Esophagus muscularis mucosa (tissue), 3 donors: ENCODE measurements at regions not wholly inside any gene's neighbourhood (a gene's known extent, or its start where the extent isn't known, plus 50 kb on each side); places are given as distances from the start of the nearest gene placed in this dataset.

Experiments used
- POLR2A ChIP-seq: fragments of 450-650 bp; IDR thresholded peaks from one replicate; pipeline ENCODE4 v1.6.1; 2017; ENCODE audit warnings: antibody characterized with exemption, moderate library complexity, mild to moderate bottlenecking, low read depth
- POLR2AphosphoS5 ChIP-seq, 2 donors: sonication (generic); formaldehyde crosslinking; IDR thresholded peaks; one replicate each; pipeline ENCODE4 v1.6.1; 2017; ENCODE audit warnings: antibody characterized with exemption in 2 of 2
- TF ChIP-seq, protein P1 (sequence below), 3 experiments: fragments of 200-600 bp in 2 of 3; fragments of 450-650 bp in 1 of 3; sonication (generic) in 2 of 3; IDR thresholded peaks; one replicate each; pipeline ENCODE4 v1.5.1; 2017 to 2019; ENCODE audit warnings: antibody characterized with exemption in 3 of 3, mild to moderate bottlenecking in 2 of 3, moderate library complexity in 1 of 3

DNA sequence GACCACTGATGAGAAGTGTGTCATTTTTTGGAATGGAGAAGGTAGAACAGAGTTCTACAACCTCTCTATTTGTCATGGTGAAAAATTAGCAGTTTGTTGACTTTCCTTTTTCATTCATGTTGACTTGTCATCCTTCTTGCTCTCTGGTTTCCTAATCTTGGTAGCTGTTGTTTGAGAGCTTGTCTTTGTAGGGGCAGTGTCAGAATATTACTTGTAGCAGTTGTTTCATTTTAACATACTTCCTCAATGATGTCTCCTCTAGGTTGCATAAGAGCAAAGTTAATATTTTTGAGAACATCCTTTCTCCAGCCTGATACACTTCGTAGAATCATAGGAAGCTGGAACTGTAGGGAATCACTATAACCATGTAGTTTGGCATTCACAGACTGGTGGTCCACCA is 368.2 kb upstream of the FANCL start:
- TF ChIP-seq, protein P1, sequence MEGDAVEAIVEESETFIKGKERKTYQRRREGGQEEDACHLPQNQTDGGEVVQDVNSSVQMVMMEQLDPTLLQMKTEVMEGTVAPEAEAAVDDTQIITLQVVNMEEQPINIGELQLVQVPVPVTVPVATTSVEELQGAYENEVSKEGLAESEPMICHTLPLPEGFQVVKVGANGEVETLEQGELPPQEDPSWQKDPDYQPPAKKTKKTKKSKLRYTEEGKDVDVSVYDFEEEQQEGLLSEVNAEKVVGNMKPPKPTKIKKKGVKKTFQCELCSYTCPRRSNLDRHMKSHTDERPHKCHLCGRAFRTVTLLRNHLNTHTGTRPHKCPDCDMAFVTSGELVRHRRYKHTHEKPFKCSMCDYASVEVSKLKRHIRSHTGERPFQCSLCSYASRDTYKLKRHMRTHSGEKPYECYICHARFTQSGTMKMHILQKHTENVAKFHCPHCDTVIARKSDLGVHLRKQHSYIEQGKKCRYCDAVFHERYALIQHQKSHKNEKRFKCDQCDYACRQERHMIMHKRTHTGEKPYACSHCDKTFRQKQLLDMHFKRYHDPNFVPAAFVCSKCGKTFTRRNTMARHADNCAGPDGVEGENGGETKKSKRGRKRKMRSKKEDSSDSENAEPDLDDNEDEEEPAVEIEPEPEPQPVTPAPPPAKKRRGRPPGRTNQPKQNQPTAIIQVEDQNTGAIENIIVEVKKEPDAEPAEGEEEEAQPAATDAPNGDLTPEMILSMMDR (IDR thresholded peaks at IDR 0.05) = no peak
- TF ChIP-seq POLR2A (no peak), POLR2AphosphoS5 (IDR thresholded peaks at IDR 0.05) (no peak)
